GM19463 (cell line): ENCODE measurements at regions not wholly inside any gene's neighbourhood (a gene's known extent, or its start where the extent isn't known, plus 50 kb on each side); places are given as distances from the start of the nearest gene placed in this dataset.
"Not testable (repeated sequence)": the region's sequence is repeated elsewhere in the genome, so short reads cannot be mapped to it uniquely, and the experiment has no call there.

Experiments
- ATAC-seq: cut with Tn5 transposase; IDR thresholded peaks from one replicate; pipeline ENCODE4 v1.9.1; 2021; ENCODE audit warnings: mild to moderate bottlenecking, moderate library complexity; ENCODE audit not compliant: unreplicated experiment

DNA sequence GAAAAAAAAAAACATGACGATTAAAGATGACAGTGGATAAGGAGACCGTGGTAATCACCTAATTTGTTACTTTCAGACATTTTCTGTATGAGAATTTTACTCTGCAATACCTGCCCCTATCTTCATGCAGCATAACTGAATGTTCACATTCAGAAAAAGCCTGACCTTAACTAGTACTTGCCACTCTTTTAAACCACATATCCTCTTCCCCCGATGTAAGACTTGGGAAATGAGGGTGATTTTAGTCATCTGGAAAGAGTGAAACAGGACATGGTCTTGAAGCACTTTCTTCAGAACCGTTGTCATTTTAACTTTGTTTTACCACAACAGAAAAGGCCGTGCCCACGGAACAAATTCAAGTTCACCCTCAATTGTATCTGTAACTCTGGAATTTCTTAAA is 318.5 kb downstream of the BCL2L11 start:
- not testable (repeated sequence) for ATAC-seq

DNA sequence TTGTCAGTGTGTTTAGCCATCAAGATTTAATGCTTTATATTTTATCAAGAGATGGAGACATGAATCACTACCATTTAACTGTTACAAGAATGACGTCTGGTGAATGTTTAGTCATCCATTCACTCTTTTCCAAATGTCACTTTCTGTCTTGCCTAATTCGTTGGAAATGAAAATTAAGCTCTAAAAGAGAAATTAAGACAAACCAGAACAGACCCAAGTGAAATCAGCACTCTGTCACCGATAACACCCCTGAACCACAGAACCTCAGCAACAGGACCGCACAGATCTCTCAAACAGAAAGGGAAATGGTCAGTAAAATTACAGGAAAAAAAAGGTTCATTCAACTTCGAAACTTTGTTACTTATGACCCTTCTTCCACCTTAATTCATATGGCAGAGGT is 320.9 kb downstream of the BCL2L11 start:
- ATAC-seq: not testable (repeated sequence)

DNA sequence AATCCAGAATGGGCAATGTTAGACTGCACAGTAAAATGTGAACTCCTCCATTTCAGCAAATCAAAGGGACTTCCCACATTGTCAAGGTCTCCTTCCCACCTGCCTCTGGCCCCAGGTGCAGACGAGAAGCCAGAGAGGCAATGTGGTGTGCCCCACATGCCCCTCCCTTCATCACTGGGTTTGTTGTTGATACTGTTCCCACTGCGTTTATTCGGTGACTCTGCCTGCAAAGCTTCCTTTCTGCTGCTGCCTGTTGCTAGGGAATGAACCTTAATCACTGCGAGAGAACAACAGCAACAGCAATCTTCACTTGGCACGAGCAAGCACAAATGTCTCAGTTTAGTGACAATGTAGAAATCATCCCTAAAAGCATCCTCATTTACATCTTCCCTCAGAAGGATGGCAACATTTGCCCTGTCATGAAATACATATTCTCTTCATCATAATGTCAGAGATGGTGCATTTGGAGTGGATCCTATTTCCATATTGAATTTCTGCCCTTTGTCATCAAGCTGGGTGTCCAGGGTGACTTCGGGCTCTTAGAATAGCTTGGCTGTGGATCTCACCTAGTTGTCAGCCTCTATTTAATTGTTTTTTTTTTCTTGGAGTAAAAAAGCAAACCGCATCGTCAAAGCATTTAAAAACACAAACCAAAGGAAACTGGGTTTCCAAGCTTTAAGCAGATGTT is 322.2 kb downstream of the BCL2L11 start:
- ATAC-seq: not testable (repeated sequence)

- not testable (repeated sequence) for ATAC-seq
Observed at GRCh38 chr2:111444516-111444915, 323.8 kb downstream of the BCL2L11 start.

DNA sequence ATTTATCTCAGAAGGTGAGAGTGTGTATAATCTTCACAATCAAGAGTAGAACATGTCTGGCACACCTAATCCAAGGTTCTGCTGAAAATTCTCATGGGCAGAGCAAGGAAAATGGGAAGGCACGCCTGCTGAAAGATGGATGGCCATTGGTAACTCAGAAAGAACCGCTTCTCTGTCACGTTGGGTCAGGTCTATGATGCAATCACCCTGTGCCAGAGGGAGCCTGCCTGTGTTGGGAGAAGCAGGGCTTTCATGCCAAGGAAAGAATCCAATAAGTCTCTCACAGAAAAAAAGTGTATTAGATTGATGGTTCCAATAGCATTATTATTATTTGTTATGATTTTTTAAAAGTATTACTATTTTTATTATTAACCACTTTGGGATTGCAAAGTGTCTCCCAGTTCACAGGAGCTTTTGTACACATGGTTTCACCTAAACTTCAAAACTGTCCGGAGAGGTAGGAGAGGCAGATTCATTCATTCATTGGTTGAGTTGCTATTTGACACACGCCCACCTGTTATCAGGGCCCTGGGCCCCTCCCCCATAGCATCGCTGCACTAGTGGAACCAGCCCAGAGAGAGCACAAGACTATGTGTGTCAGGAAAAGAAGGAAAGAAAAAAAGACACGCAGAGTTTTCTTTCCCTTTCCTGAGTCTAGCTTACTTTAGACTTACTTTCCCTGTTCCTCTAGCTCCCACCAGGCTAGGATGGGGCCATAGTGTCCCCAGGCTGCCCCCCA is 324.6 kb downstream of the BCL2L11 start:
- ATAC-seq: not testable (repeated sequence)

DNA sequence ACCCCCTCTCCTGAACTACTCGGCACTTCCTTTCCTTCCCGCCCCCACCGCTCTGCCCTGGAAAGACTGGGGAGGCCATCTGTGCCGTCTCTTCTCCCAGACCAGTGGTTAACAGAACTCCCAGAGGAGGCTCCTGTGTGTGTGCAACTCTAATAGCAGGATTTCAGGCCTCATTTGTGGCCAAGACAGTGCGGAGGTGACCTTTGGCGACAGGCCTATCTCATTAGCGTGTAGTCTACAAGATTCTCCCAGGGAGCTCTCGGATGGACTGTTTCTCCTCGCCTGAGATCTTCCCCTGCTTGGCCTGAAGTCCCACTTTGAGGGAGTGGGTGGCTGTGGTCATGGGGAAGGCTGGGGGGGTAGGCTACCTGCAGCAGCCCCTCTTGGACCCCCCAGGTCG is 325.2 kb downstream of the BCL2L11 start:
- not testable (repeated sequence) for ATAC-seq

DNA sequence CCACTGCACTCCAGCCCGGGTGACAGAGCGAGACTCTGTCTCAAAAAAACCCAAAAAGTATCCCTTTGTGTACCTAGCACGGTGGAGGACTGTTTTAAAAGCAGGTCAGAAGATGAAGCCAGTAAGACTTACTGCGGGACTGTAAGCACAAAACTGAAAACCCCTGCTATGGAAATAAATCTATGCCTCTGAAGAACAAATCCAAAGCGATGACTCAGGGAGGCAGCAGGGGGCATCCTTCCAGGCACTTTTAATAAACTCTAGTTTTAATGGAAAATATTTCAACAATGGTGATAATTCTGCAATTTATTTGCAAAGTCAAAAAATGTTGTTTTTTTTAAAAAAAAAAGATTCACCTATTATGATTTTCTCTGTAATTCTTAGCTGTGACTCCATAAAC is 326.8 kb downstream of the BCL2L11 start:
- ATAC-seq: not testable (repeated sequence)

DNA sequence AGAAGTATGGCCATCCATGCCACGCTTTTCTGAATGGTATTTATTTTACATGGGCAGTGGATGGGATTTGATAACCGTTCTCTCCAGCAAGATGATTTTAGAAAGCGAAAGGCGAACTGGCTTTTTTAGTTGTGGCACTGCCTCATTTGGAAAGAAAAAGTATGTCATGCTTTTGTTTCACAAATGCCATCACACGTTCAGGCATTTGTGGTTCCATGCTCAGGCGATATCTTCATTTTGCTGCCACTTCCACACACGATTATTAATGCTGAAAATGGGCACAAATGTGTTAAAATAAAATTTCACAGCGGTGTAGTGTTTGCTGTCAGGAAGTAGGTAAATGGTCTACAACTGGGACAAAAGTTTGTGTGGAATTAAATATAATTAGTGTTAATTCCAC is 328.1 kb downstream of the BCL2L11 start:
- ATAC-seq: not testable (repeated sequence)

- not testable (repeated sequence) for ATAC-seq
Observed at GRCh38 chr2:111450526-111450925, 329.8 kb downstream of the BCL2L11 start.

DNA sequence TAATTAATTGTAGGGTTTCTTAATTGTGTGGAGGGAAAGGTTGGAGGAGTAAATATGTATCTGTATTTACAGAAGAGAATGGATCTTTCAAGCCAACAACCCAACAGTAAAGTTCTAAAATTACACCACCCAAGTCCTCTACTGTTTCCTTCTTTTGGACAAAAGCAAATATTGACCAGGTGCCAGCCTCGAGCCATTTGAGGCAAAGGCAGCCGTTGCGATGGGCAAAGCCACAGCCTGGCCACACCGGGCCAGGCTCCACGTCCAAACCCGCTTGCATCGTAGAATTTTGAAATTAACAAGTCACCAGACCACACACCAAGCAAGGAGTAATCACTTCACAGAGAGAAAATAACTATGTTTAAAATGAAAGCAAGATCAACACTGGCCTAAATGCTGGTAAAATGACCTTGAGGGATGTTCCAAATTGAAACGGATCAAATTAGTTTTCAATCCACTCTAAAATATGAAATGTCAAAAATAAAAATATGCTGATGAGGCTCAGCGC is 331.0 kb downstream of the BCL2L11 start:
- ATAC-seq: not testable (repeated sequence)

- ATAC-seq: peak; percentile 76
Observed at GRCh38 chr2:111452208-111452607, 331.5 kb downstream of the BCL2L11 start.

GRCh38 chr2:111453308-111453707 is 332.6 kb downstream of the BCL2L11 start:
- ATAC-seq: not testable (repeated sequence)

DNA sequence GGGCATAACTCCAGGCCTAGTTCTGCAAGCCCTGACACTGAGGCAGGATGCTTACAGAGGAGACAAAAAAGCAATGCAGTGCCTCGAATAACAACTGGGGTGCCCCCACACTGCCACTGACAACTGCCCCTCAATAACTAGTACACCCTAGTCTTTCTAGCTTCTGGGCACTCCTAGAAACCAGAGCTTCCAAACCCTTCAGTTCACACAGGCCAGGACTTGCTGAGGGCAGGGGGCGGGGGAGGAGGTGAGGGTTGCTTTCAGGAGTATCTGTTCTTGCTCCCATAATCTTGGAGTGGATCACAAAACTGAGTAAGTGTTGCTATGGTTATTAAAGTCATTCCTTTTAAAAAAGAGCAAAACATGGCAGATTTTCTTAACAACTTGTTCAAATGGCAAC is 333.1 kb downstream of the BCL2L11 start:
- ATAC-seq: not testable (repeated sequence)

DNA sequence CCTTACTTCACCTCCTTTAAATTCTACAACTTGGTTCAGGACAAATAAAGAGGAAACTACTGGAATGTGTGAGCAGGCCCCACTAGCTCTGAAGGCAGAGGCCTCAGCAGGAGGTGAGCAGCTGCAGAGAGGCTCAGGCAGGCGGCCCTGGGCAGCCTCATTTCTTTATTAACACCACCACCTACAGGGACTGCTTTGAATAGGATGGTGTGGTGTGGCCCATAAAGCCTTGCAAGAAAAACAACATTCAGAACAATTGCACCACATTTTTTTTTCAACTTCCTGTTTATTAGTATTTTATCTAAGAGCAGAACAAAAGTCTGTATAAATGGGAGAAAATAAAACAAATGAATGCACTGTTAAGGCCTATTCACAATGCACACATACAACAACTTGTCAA is 333.7 kb downstream of the BCL2L11 start:
- peak; percentile 71 for ATAC-seq

- not testable (repeated sequence) for ATAC-seq
Observed at GRCh38 chr2:111455016-111456015, 334.6 kb downstream of the BCL2L11 start.

DNA sequence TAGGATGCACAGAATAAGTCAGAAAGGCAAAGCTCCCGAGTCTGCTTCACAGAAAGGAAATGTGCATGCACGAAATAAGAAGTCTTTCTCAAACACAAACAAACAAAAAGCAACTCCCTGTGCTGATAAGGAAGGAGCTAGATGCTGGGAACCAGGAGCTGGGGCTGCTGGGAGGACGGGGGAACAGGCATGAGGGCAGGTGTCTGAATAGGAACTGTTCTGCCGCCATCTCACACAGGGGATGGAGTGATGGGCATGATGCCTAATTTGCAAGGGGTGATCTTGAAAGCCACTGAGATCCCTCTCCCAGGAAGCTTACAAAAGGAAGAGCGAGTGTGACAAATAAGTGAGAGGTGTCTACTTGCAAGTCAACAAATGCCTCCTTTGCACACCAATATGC is 336.5 kb downstream of the BCL2L11 start:
- not testable (repeated sequence) for ATAC-seq

DNA sequence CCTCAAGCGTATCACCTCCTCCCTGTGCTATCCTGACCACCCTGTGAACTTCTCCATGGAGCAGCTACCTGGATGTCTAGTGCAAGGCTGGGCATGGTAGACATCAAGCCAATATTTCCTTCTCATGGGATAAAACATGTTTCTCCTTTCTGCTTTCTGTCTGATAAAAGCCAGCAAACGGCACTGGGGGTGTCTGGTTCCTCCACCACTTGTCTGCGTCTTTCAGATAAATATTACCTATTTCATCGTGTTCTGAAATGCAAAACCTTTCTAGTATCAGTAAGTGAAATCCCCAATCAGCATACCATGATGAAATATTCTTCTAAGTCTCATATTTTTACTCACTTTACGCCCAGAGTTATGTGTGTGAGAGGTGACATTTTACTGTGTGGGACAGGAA is 340.2 kb downstream of the BCL2L11 start:
- not testable (repeated sequence) for ATAC-seq

- not testable (repeated sequence) for ATAC-seq
Observed at GRCh38 chr2:111461831-111462230, 341.1 kb downstream of the BCL2L11 start.

GRCh38 chr2:111462572-111462971 is 341.9 kb downstream of the BCL2L11 start:
- not testable (repeated sequence) for ATAC-seq

- not testable (repeated sequence) for ATAC-seq
Observed at GRCh38 chr2:111463238-111463848, 342.6 kb downstream of the BCL2L11 start.
